Liver (tissue), 8 donors: ENCODE measurements at regions not wholly inside any gene's neighbourhood (a gene's known extent, or its start where the extent isn't known, plus 50 kb on each side); places are given as distances from the start of the nearest gene placed in this dataset.

Source experiments
- DNase-seq: peaks from one replicate; pipeline ENCODE4 v3.0.0-alpha.2; 2017; ENCODE audit warnings: low spot score
- H3K27ac ChIP-seq, 2 donors: one replicate each; pipeline ENCODE4 v1.7.0; 2013; ENCODE audit warnings: inconsistent platforms in 2 of 2, low read length in 2 of 2, control low read depth in 1 of 2, low read depth in 1 of 2, mild to moderate bottlenecking in 1 of 2
- H3K27me3 ChIP-seq, 4 donors: one replicate each; pipeline versions ENCODE4 v1.6.1 to v1.7.0; 2013; ENCODE audit warnings: low read length in 3 of 4, inconsistent platforms in 1 of 4, mild to moderate bottlenecking in 1 of 4, moderate library complexity in 1 of 4; ENCODE audit not compliant: control insufficient read depth in 4 of 4, insufficient read depth in 4 of 4
- H3K36me3 ChIP-seq, 4 donors: one replicate each; pipeline versions ENCODE4 v1.6.1 to v1.7.0; 2013; ENCODE audit warnings: low read length in 3 of 4, mild to moderate bottlenecking in 3 of 4, low read depth in 1 of 4, moderate library complexity in 1 of 4; ENCODE audit not compliant: control insufficient read depth in 4 of 4, insufficient read depth in 3 of 4
- H3K4me1 ChIP-seq, 4 donors: one replicate each; pipeline versions ENCODE4 v1.6.1 to v1.7.0; 2013; ENCODE audit warnings: low read length in 3 of 4, mild to moderate bottlenecking in 3 of 4, moderate library complexity in 1 of 4; ENCODE audit not compliant: control insufficient read depth in 4 of 4, insufficient read depth in 4 of 4
- H3K4me3 ChIP-seq, 3 donors: one replicate each; pipeline versions ENCODE4 v1.6.1 to v1.7.0; 2013; ENCODE audit warnings: low read length in 3 of 3, control low read depth in 1 of 3, low read depth in 1 of 3, mild to moderate bottlenecking in 1 of 3
- H3K9ac ChIP-seq, 2 donors: one replicate each; pipeline ENCODE4 v1.7.0; 2013; ENCODE audit warnings: low read length in 2 of 2, mild to moderate bottlenecking in 2 of 2, moderate library complexity in 2 of 2, control low read depth in 1 of 2, low read depth in 1 of 2
- H3K9me3 ChIP-seq, 4 donors: one replicate each; pipeline versions ENCODE4 v1.6.1 to v1.7.0; 2013; ENCODE audit warnings: low read length in 3 of 4; ENCODE audit not compliant: control insufficient read depth in 4 of 4
- ATF3 ChIP-seq: IDR thresholded peaks from 2 replicates; pipeline ENCODE4 v1.6.1; 2016; ENCODE audit warnings: antibody characterized with exemption
- CTCF ChIP-seq: fragments of 150-350 bp; IDR thresholded peaks from 2 replicates; pipeline ENCODE4 v1.5.1; 2017; ENCODE audit warnings: improper control_type of control experiment, low read depth, low read length; ENCODE audit not compliant: missing input control
- EGR1 ChIP-seq, 2 donors: IDR thresholded peaks; 2 replicates each; pipeline ENCODE4 v1.6.1; 2016 to 2018; ENCODE audit warnings: antibody characterized with exemption in 2 of 2, low read depth in 2 of 2
- FOXA1 ChIP-seq: IDR thresholded peaks from 2 replicates; pipeline ENCODE4 v1.6.1; 2016; ENCODE audit warnings: antibody characterized with exemption
- FOXA2 ChIP-seq: IDR thresholded peaks from 2 replicates; pipeline ENCODE4 v1.6.1; 2016; ENCODE audit warnings: antibody characterized with exemption
- HNF4A ChIP-seq, 2 donors: conservative IDR thresholded peaks; 2 replicates each; pipeline ENCODE4 v1.6.1; 2016; ENCODE audit warnings: antibody characterized with exemption in 2 of 2, mild to moderate bottlenecking in 2 of 2
- MAX ChIP-seq: IDR thresholded peaks from 2 replicates; pipeline ENCODE4 v1.6.1; 2016; ENCODE audit warnings: antibody characterized with exemption
- NR2F2 ChIP-seq: IDR thresholded peaks from 2 replicates; pipeline ENCODE4 v1.6.1; 2016; ENCODE audit warnings: antibody characterized with exemption
- RAD21 ChIP-seq, 2 donors: IDR thresholded peaks; 2 replicates each; pipeline ENCODE4 v1.6.1; 2016; ENCODE audit warnings: antibody characterized with exemption in 2 of 2, mild to moderate bottlenecking in 2 of 2
- REST ChIP-seq: IDR thresholded peaks from 2 replicates; pipeline ENCODE4 v1.6.1; 2016; ENCODE audit warnings: antibody characterized with exemption, mild to moderate bottlenecking
- RXRA ChIP-seq, 2 donors: IDR thresholded peaks; 2 replicates each; pipeline ENCODE4 v1.6.1; 2017 to 2018; ENCODE audit warnings: antibody characterized with exemption in 2 of 2, mild to moderate bottlenecking in 1 of 2
- SP1 ChIP-seq: IDR thresholded peaks from 2 replicates; pipeline ENCODE4 v1.6.1; 2018; ENCODE audit warnings: antibody characterized with exemption, mild to moderate bottlenecking
- TAF1 ChIP-seq: conservative IDR thresholded peaks from 2 replicates; pipeline ENCODE4 v1.6.1; 2016; ENCODE audit warnings: antibody characterized with exemption, mild to moderate bottlenecking
- YY1 ChIP-seq: IDR thresholded peaks from 2 replicates; pipeline ENCODE4 v1.6.1; 2016; ENCODE audit warnings: antibody characterized with exemption, mild to moderate bottlenecking
- ZBTB33 ChIP-seq: IDR thresholded peaks from 2 replicates; pipeline ENCODE4 v1.6.1; 2016; ENCODE audit warnings: antibody characterized with exemption
- WGBS: extraction: QIAGEN DNeasy Blood & Tissue Kit; methylation state at CpG from one replicate; pipeline ENCODE4 v1.1.7; 2013; 5-methylcytosine and 5-hydroxymethylcytosine counted together
- donor health status: healthy.
- donor health status: healthy.
- donor health status: healthy.
- donor health status: healthy.
- donor health status: healthy.

GRCh38 chr15:93321881-93322282 lies 232.9 kb upstream of the RGMA start:
- TF ChIP-seq SP1 (no peak), NR2F2 (no peak), ATF3 (no peak), MAX (no peak), ZBTB33 (no peak), RXRA (IDR thresholded peaks at IDR 0.05) (no peak), RAD21 (IDR thresholded peaks at IDR 0.05) (no peak), HNF4A (conservative IDR thresholded peaks at IDR 0.05) (no peak), FOXA2 (no peak), FOXA1 (no peak), CTCF (no peak), YY1 (no peak), TAF1 (no peak)
- no peak for DNase-seq
- no peaks in the 10 kb centered on the region for H3K4me1 ChIP-seq
- no peak overlapping the region for H3K9ac ChIP-seq
- no peak overlapping the region for H3K4me3 ChIP-seq
- peaks cover 0 to 4% (median 0%) of the 10 kb centered on the region in 4 donors for H3K27me3 ChIP-seq
- H3K36me3 ChIP-seq: no peaks in the 10 kb centered on the region
- H3K27ac ChIP-seq: no peak overlapping the region
- H3K9me3 ChIP-seq: peaks cover 0 to 2% (median 0%) of the 10 kb centered on the region in 4 donors
- WGBS: 35% methylated on average over 9 of the region's 9 CpGs

- TF ChIP-seq NR2F2 (no peak), SP1 (no peak), RXRA (IDR thresholded peaks at IDR 0.05) (no peak)
- H3K36me3 ChIP-seq: no peaks in the 10 kb centered on the region
- H3K9ac ChIP-seq: no peak overlapping the region
- no peak overlapping the region for H3K4me3 ChIP-seq
- H3K9me3 ChIP-seq: peaks cover 0 to 2% (median 0%) of the 10 kb centered on the region in 4 donors
- DNase-seq: no peak
- H3K27me3 ChIP-seq: peaks cover 0 to 4% (median 0%) of the 10 kb centered on the region in 4 donors
- H3K4me1 ChIP-seq: no peaks in the 10 kb centered on the region
- WGBS: 80% methylated on average over 19 of the region's 19 CpGs
- H3K27ac ChIP-seq: no peak overlapping the region
Observed at GRCh38 chr15:93319121-93319814, 230.3 kb upstream of the RGMA start.

GRCh38 chr15:93317772-93318171 lies 228.8 kb upstream of the RGMA start:
- Histone ChIP-seq H3K4me1 (no peaks in the 10 kb centered on the region), H3K27ac (no peak overlapping the region), H3K4me3 (no peak overlapping the region), H3K36me3 (no peaks in the 10 kb centered on the region), H3K9ac (no peak overlapping the region), H3K9me3 (peaks cover 0 to 2% (median 0%) of the 10 kb centered on the region in 4 donors), H3K27me3 (peaks cover 0 to 4% (median 0%) of the 10 kb centered on the region in 4 donors)
- no peak for DNase-seq
- WGBS: 79% methylated on average over 4 of the region's 4 CpGs
- TF ChIP-seq EGR1 (IDR thresholded peaks at IDR 0.05; ENCODE audit: low read depth in 2 of 2): no peak
- TF ChIP-seq ATF3: no peak
- TF ChIP-seq REST: no peak
